ENCODE measurements at regions not wholly inside any gene's neighbourhood (a gene's known extent, or its start where the extent isn't known, plus 50 kb on each side); places are given as distances from the start of the nearest gene placed in this dataset.

GRCh38 chr7:86158111-86158510, 485.6 kb upstream of the GRM3 start:
- H3K79me2 ChIP-seq (ENCODE audit: control insufficient read depth, insufficient read depth, low read length): no peaks in the 10 kb centered on the region
- no peaks in the 10 kb centered on the region for H3K9me3 ChIP-seq (ENCODE audit: control insufficient read depth, insufficient read depth, low read depth, low read length)
- no peak overlapping the region for H3K4me3 ChIP-seq (replicated peaks in 1 of 4; ENCODE audit: control extremely low read depth in 1 of 4, insufficient read depth in 1 of 4, low read depth in 3 of 4, low read length in 4 of 4)
- no peaks in the 10 kb centered on the region for H3K27me3 ChIP-seq (ENCODE audit: control insufficient read depth, insufficient read depth, low read length)
- H3K4me2 ChIP-seq (ENCODE audit: extremely low read depth, insufficient read depth, low read length): no peak overlapping the region
- TF ChIP-seq EZH2 (IDR thresholded peaks at IDR 0.05; ENCODE audit: low read length, missing control alignments) (no peak), CTCF (conservative IDR thresholded peaks at IDR 0.05 in 1 of 2, IDR thresholded peaks at IDR 0.05 in 1 of 2; ENCODE audit: low read depth in 1 of 2, low read length in 2 of 2) (no peak)
- H4K20me1 ChIP-seq (ENCODE audit: control insufficient read depth, extremely low read depth, insufficient read depth, low read length): no peaks in the 10 kb centered on the region
- no peaks in the 10 kb centered on the region for H3K36me3 ChIP-seq (ENCODE audit: control insufficient read depth, insufficient read depth, low read length)
- H3K9ac ChIP-seq (ENCODE audit: insufficient read depth, low read length): no peak overlapping the region
- no peaks in the 10 kb centered on the region for H3K4me1 ChIP-seq (ENCODE audit: control insufficient read depth, extremely low read depth, insufficient read depth, low read length)
- no peak overlapping the region for H2AFZ ChIP-seq (ENCODE audit: low read length)
- H3K27ac ChIP-seq (ENCODE audit: insufficient read depth, low read length): no peak overlapping the region
- DNase-seq (ENCODE audit: low read depth in 2 of 2): no peak

DNA sequence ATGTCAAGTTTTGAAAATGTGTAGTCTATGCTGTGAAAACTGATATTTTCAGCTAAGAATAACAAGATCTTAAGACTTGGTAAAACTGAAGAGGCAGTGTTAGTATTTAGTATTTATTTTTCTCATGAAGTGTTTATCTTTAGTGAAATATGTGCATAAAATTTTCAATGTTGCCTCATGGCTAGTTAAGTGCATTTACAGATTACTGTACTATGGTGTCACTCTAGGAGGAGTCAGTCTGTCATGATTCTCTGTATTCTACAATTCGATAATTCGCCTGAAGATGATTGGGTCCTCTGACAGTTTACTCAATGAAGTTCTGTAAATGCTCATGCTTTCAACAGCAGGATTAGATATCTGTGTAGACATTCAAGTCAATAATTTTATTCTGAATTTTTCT, 488.1 kb upstream of the GRM3 start:
- H3K36me3 ChIP-seq (ENCODE audit: control insufficient read depth, insufficient read depth, low read length): no peaks in the 10 kb centered on the region
- no peak overlapping the region for H3K4me3 ChIP-seq (replicated peaks in 1 of 4; ENCODE audit: control extremely low read depth in 1 of 4, insufficient read depth in 1 of 4, low read depth in 3 of 4, low read length in 4 of 4)
- DNase-seq (ENCODE audit: low read depth in 2 of 2): no peak
- H3K4me2 ChIP-seq (ENCODE audit: extremely low read depth, insufficient read depth, low read length): no peak overlapping the region
- H2AFZ ChIP-seq (ENCODE audit: low read length): no peak overlapping the region
- no peak overlapping the region for H3K9ac ChIP-seq (ENCODE audit: insufficient read depth, low read length)
- TF ChIP-seq CTCF (conservative IDR thresholded peaks at IDR 0.05 in 1 of 2, IDR thresholded peaks at IDR 0.05 in 1 of 2; ENCODE audit: low read depth in 1 of 2, low read length in 2 of 2): no peak
- TF ChIP-seq EZH2 (IDR thresholded peaks at IDR 0.05; ENCODE audit: low read length, missing control alignments): no peak
- no peak overlapping the region for H3K27ac ChIP-seq (ENCODE audit: insufficient read depth, low read length)
- no peaks in the 10 kb centered on the region for H3K9me3 ChIP-seq (ENCODE audit: control insufficient read depth, insufficient read depth, low read depth, low read length)
- no peaks in the 10 kb centered on the region for H4K20me1 ChIP-seq (ENCODE audit: control insufficient read depth, extremely low read depth, insufficient read depth, low read length)
- H3K4me1 ChIP-seq (ENCODE audit: control insufficient read depth, extremely low read depth, insufficient read depth, low read length): no peaks in the 10 kb centered on the region
- no peaks in the 10 kb centered on the region for H3K27me3 ChIP-seq (ENCODE audit: control insufficient read depth, insufficient read depth, low read length)
- H3K79me2 ChIP-seq (ENCODE audit: control insufficient read depth, insufficient read depth, low read length): no peaks in the 10 kb centered on the region

DNA sequence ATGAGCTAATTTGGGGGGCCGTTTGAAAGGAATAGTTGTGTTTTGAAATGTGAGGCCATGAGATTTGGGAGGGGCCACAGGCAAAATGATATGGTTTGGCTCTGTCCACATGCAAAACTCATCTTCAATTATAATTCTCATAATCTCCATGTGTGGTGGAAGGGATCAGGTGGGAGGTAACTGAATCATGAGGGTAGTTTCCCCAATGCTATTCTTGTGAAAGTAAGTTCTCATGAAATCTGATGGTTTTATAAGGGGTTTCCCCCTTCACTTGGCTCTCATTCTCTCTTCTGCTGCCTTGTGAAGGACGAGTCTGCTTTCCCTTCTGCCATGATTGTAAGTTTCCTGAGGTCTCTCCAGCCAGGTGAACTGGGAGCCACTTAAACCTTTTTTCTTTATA, 490.8 kb upstream of the GRM3 start:
- no peak overlapping the region for H3K4me3 ChIP-seq (replicated peaks in 1 of 4; ENCODE audit: control extremely low read depth in 1 of 4, insufficient read depth in 1 of 4, low read depth in 3 of 4, low read length in 4 of 4)

More for the DNA sequence above, 490.8 kb upstream of the GRM3 start:
- no peak overlapping the region for H3K9ac ChIP-seq (ENCODE audit: insufficient read depth, low read length)
- H3K4me2 ChIP-seq (ENCODE audit: extremely low read depth, insufficient read depth, low read length): no peak overlapping the region
- no peaks in the 10 kb centered on the region for H3K27me3 ChIP-seq (ENCODE audit: control insufficient read depth, insufficient read depth, low read length)
- no peak for DNase-seq (ENCODE audit: low read depth in 2 of 2)
- no peaks in the 10 kb centered on the region for H3K4me1 ChIP-seq (ENCODE audit: control insufficient read depth, extremely low read depth, insufficient read depth, low read length)
- no peak overlapping the region for H3K27ac ChIP-seq (ENCODE audit: insufficient read depth, low read length)
- no peaks in the 10 kb centered on the region for H4K20me1 ChIP-seq (ENCODE audit: control insufficient read depth, extremely low read depth, insufficient read depth, low read length)
- TF ChIP-seq CTCF (conservative IDR thresholded peaks at IDR 0.05 in 1 of 2, IDR thresholded peaks at IDR 0.05 in 1 of 2; ENCODE audit: low read depth in 1 of 2, low read length in 2 of 2) (no peak), EZH2 (IDR thresholded peaks at IDR 0.05; ENCODE audit: low read length, missing control alignments) (no peak)
- no peak overlapping the region for H2AFZ ChIP-seq (ENCODE audit: low read length)
- H3K36me3 ChIP-seq (ENCODE audit: control insufficient read depth, insufficient read depth, low read length): no peaks in the 10 kb centered on the region
- H3K9me3 ChIP-seq (ENCODE audit: control insufficient read depth, insufficient read depth, low read depth, low read length): no peaks in the 10 kb centered on the region
- H3K79me2 ChIP-seq (ENCODE audit: control insufficient read depth, insufficient read depth, low read length): no peaks in the 10 kb centered on the region
